ENCODE measurements at regions not wholly inside any gene's neighbourhood (a gene's known extent, or its start where the extent isn't known, plus 50 kb on each side); places are given as distances from the start of the nearest gene placed in this dataset.
"Not testable (repeated sequence)": the region's sequence is repeated elsewhere in the genome, so short reads cannot be mapped to it uniquely, and the experiment has no call there.

GRCh38 chrX:65331371-65331770 lies 203.2 kb downstream of the LAS1L start:
- DNase-seq (ENCODE audit: extremely low read depth in 1 of 2, low read depth in 1 of 2), result no peak

- no peak for DNase-seq (ENCODE audit: extremely low read depth in 1 of 2, low read depth in 1 of 2)
Measured at GRCh38 chrX:65300104-65300809, 234.3 kb downstream of the LAS1L start.

GRCh38 chrX:65282905-65283304 lies 251.7 kb downstream of the LAS1L start:
- not testable (repeated sequence) for DNase-seq (ENCODE audit: extremely low read depth in 1 of 2, low read depth in 1 of 2)

GRCh38 chrX:65273152-65273551 lies 261.4 kb downstream of the LAS1L start:
- no peak for DNase-seq (ENCODE audit: extremely low read depth in 1 of 2, low read depth in 1 of 2)

GRCh38 chrX:65266482-65266881 lies 268.1 kb downstream of the LAS1L start:
- DNase-seq (ENCODE audit: extremely low read depth in 1 of 2, low read depth in 1 of 2), result no peak

- DNase-seq (ENCODE audit: extremely low read depth in 1 of 2, low read depth in 1 of 2), result no peak
Measured at GRCh38 chrX:65253817-65254216, 277.6 kb upstream of the ZC4H2 start.

- DNase-seq (ENCODE audit: extremely low read depth in 1 of 2, low read depth in 1 of 2), result no peak
Measured at GRCh38 chrX:65241059-65241721, 264.9 kb upstream of the ZC4H2 start.

- DNase-seq (ENCODE audit: extremely low read depth in 1 of 2, low read depth in 1 of 2), result no peak
Measured at GRCh38 chrX:65203545-65203944, 227.3 kb upstream of the ZC4H2 start.

GRCh38 chrX:65196758-65197360 lies 220.6 kb upstream of the ZC4H2 start:
- DNase-seq (ENCODE audit: extremely low read depth in 1 of 2, low read depth in 1 of 2), result no peak

GRCh38 chrX:65195621-65196020 lies 219.4 kb upstream of the ZC4H2 start:
- no peak for DNase-seq (ENCODE audit: extremely low read depth in 1 of 2, low read depth in 1 of 2)

- DNase-seq (ENCODE audit: extremely low read depth in 1 of 2, low read depth in 1 of 2), result no peak
Measured at GRCh38 chrX:65194547-65194946, 218.3 kb upstream of the ZC4H2 start.

GRCh38 chrX:65163325-65163724 lies 187.1 kb upstream of the ZC4H2 start:
- DNase-seq (ENCODE audit: extremely low read depth in 1 of 2, low read depth in 1 of 2), result not testable (repeated sequence)

GRCh38 chrX:65148232-65148631 lies 172.0 kb upstream of the ZC4H2 start:
- no peak for DNase-seq (ENCODE audit: extremely low read depth in 1 of 2, low read depth in 1 of 2)

- no peak for DNase-seq (ENCODE audit: extremely low read depth in 1 of 2, low read depth in 1 of 2)
Measured at GRCh38 chrX:65136424-65136823, 160.2 kb upstream of the ZC4H2 start.

- no peak for DNase-seq (ENCODE audit: extremely low read depth in 1 of 2, low read depth in 1 of 2)
Measured at GRCh38 chrX:65127842-65128241, 151.6 kb upstream of the ZC4H2 start.

- no peak for DNase-seq (ENCODE audit: extremely low read depth in 1 of 2, low read depth in 1 of 2)
Measured at GRCh38 chrX:65098851-65099250, 122.6 kb upstream of the ZC4H2 start.

GRCh38 chrX:65093658-65094057 lies 117.4 kb upstream of the ZC4H2 start:
- no peak for DNase-seq (ENCODE audit: extremely low read depth in 1 of 2, low read depth in 1 of 2)

GRCh38 chrX:65073233-65073632 lies 97.0 kb upstream of the ZC4H2 start:
- DNase-seq (ENCODE audit: extremely low read depth in 1 of 2, low read depth in 1 of 2), result no peak

GRCh38 chrX:65072590-65072989 lies 96.3 kb upstream of the ZC4H2 start:
- no peak for DNase-seq (ENCODE audit: extremely low read depth in 1 of 2, low read depth in 1 of 2)

- DNase-seq (ENCODE audit: extremely low read depth in 1 of 2, low read depth in 1 of 2), result not testable (repeated sequence)
Measured at GRCh38 chrX:65058626-65059025, 82.4 kb upstream of the ZC4H2 start.

- no peak for DNase-seq (ENCODE audit: extremely low read depth in 1 of 2, low read depth in 1 of 2)
Measured at GRCh38 chrX:65045001-65045400, 68.8 kb upstream of the ZC4H2 start.

GRCh38 chrX:65035446-65035770 lies 59.2 kb upstream of the ZC4H2 start:
- no peak for DNase-seq (ENCODE audit: extremely low read depth in 1 of 2, low read depth in 1 of 2)
